ENCODE measurements at regions not wholly inside any gene's neighbourhood (a gene's known extent, or its start where the extent isn't known, plus 50 kb on each side); places are given as distances from the start of the nearest gene placed in this dataset.

- TF ChIP-seq, protein P1, sequence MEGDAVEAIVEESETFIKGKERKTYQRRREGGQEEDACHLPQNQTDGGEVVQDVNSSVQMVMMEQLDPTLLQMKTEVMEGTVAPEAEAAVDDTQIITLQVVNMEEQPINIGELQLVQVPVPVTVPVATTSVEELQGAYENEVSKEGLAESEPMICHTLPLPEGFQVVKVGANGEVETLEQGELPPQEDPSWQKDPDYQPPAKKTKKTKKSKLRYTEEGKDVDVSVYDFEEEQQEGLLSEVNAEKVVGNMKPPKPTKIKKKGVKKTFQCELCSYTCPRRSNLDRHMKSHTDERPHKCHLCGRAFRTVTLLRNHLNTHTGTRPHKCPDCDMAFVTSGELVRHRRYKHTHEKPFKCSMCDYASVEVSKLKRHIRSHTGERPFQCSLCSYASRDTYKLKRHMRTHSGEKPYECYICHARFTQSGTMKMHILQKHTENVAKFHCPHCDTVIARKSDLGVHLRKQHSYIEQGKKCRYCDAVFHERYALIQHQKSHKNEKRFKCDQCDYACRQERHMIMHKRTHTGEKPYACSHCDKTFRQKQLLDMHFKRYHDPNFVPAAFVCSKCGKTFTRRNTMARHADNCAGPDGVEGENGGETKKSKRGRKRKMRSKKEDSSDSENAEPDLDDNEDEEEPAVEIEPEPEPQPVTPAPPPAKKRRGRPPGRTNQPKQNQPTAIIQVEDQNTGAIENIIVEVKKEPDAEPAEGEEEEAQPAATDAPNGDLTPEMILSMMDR (IDR thresholded peaks at IDR 0.05), result no peak
- no peak for TF ChIP-seq POLR2A (IDR thresholded peaks at IDR 0.05)
- no peak for TF ChIP-seq POLR2AphosphoS5 (IDR thresholded peaks at IDR 0.05)
- no peak for TF ChIP-seq EP300 (IDR thresholded peaks at IDR 0.05)
These were observed 147.7 kb upstream of the SLC1A4 start for GRCh38 chr2:64841461-64841860.
